ENCODE measurements at regions not wholly inside any gene's neighbourhood (a gene's known extent, or its start where the extent isn't known, plus 50 kb on each side); places are given as distances from the start of the nearest gene placed in this dataset.

- no peak for DNase-seq
These were observed 64.1 kb downstream of the NCOR2 start for GRCh38 chr12:124503305-124503704.

GRCh38 chr12:124502379-124502778, 65.0 kb downstream of the NCOR2 start:
- no peak for DNase-seq

- DNase-seq: no peak
These were observed 65.6 kb downstream of the NCOR2 start for GRCh38 chr12:124501827-124502226.

GRCh38 chr12:124501112-124501561, 66.3 kb downstream of the NCOR2 start:
- DNase-seq: no peak

- no peak for DNase-seq
These were observed 67.5 kb downstream of the NCOR2 start for GRCh38 chr12:124499898-124500244.

GRCh38 chr12:124499190-124499753, 68.1 kb downstream of the NCOR2 start:
- no peak for DNase-seq

GRCh38 chr12:124498275-124499189, 68.9 kb downstream of the NCOR2 start:
- no peak for DNase-seq

- no peak for DNase-seq
These were observed 69.8 kb downstream of the NCOR2 start for GRCh38 chr12:124497658-124498057.

GRCh38 chr12:124497039-124497438, 70.4 kb downstream of the NCOR2 start:
- no peak for DNase-seq

GRCh38 chr12:124496584-124496983, 70.8 kb downstream of the NCOR2 start:
- no peak for DNase-seq

GRCh38 chr12:124495194-124495983, 72.0 kb downstream of the NCOR2 start:
- DNase-seq: no peak

GRCh38 chr12:124494751-124495129, 72.7 kb downstream of the NCOR2 start:
- DNase-seq: no peak

GRCh38 chr12:124493809-124494750, 73.3 kb downstream of the NCOR2 start:
- DNase-seq: no peak

GRCh38 chr12:124492879-124493808, 74.3 kb downstream of the NCOR2 start:
- DNase-seq: no peak

GRCh38 chr12:124491856-124492420, 75.5 kb downstream of the NCOR2 start:
- no peak for DNase-seq

- no peak for DNase-seq
These were observed 76.1 kb downstream of the NCOR2 start for GRCh38 chr12:124491310-124491709.

- peak; percentile 39 to 79 for DNase-seq
These were observed 76.7 kb downstream of the NCOR2 start for GRCh38 chr12:124490584-124491305.

GRCh38 chr12:124489915-124490583, 77.4 kb downstream of the NCOR2 start:
- no peak for DNase-seq

GRCh38 chr12:124489220-124489619, 78.2 kb downstream of the NCOR2 start:
- no peak for DNase-seq

GRCh38 chr12:124488520-124488919, 78.9 kb downstream of the NCOR2 start:
- DNase-seq: no peak
